SK-N-SH treated with all-trans-retinoic acid at 6 μM for 48 hours (cell line): ENCODE measurements at regions not wholly inside any gene's neighbourhood (a gene's known extent, or its start where the extent isn't known, plus 50 kb on each side); places are given as distances from the start of the nearest gene placed in this dataset.

Source experiments
- ISL1 ChIP-seq: fragments of 250-450 bp; sonication (Bioruptor Pico); IDR thresholded peaks from 2 replicates; pipeline ENCODE4 v2.1.2; 2022; ENCODE audit warnings: mild to moderate bottlenecking, moderate library complexity
- POU6F1 ChIP-seq: fragments of 250-450 bp; sonication (Bioruptor Pico); IDR thresholded peaks from 2 replicates; pipeline ENCODE4 v1.8.0; 2021; ENCODE audit warnings: low read depth, mild to moderate bottlenecking, moderate library complexity, borderline replicate concordance
- RARB ChIP-seq: fragments of 250-450 bp; sonication (Bioruptor Pico); IDR thresholded peaks from 2 replicates; pipeline ENCODE4 v1.8.0; 2021; ENCODE audit warnings: mild to moderate bottlenecking, moderate library complexity
- SNAI2 ChIP-seq: fragments of 250-450 bp; sonication (Bioruptor Pico); IDR thresholded peaks from 2 replicates; pipeline ENCODE4 v1.5.0; 2020; ENCODE audit warnings: mild to moderate bottlenecking, moderate library complexity
- ZFP30 ChIP-seq: fragments of 450-650 bp; formaldehyde crosslinking; IDR thresholded peaks from 2 replicates; pipeline ENCODE4 v1.5.0; 2022; ENCODE audit warnings: mild to moderate bottlenecking, moderate library complexity
- ZNF565 ChIP-seq: fragments of 450-650 bp; formaldehyde crosslinking; conservative IDR thresholded peaks from 2 replicates; pipeline ENCODE4 v1.5.0; 2020; ENCODE audit warnings: low read depth, mild to moderate bottlenecking, moderate library complexity
- ZNF8 ChIP-seq: fragments of 450-650 bp; formaldehyde crosslinking; IDR thresholded peaks from 2 replicates; pipeline ENCODE4 v1.5.0; 2020; ENCODE audit warnings: mild to moderate bottlenecking, moderate library complexity

- TF ChIP-seq ZFP30 (CRISPR knock-in tag): no peak
- TF ChIP-seq SNAI2: no peak
- TF ChIP-seq ZNF8 (CRISPR knock-in tag): no peak
- no peak for TF ChIP-seq POU6F1 (CRISPR knock-in tag)
- no peak for TF ChIP-seq RARB (CRISPR knock-in tag)
- TF ChIP-seq ISL1 (CRISPR knock-in tag): no peak
- TF ChIP-seq ZNF565 (CRISPR knock-in tag): no peak
Observed at GRCh38 chr6:56755040-56755439, 112.4 kb upstream of the DST start.
